ENCODE measurements at regions not wholly inside any gene's neighbourhood (a gene's known extent, or its start where the extent isn't known, plus 50 kb on each side); places are given as distances from the start of the nearest gene placed in this dataset.

DNA sequence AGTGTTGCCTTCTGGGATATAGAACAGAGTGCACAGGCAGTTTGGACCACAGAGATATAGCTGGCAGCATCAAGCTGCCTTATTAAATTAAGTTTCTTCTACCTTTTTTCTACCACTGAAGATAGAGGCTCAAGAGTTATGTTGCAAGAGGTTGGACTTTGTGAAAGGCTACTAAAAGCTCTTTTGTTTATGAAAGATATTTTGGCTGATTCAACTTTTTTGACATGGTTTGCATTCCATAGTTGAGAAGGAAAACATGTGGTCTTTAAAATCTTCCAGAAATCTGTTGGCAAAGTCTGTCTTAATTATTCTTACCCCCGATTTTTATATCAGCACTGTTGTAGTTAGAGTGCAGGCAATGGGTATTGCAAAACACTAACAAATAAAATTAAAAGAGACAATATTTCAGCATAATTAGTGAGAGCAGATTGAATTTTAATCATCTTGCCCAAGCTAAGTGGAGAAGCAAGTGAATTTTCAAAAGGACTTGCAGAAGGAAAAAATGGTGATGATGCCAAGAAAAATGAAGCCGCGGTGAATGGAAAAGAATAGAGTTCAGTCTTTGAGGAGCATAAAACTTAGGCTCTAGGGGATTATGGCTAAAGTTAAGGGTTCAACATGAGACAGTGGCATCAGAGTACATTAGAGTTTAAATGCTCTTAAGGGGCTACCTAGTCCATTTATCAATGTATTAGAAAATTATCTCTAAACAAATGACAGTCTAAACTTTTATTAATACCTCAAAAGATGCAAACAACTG is 450.9 kb upstream of the CNTNAP2 start:
- DNase-seq (ENCODE audit: low spot score), result no peak

DNA sequence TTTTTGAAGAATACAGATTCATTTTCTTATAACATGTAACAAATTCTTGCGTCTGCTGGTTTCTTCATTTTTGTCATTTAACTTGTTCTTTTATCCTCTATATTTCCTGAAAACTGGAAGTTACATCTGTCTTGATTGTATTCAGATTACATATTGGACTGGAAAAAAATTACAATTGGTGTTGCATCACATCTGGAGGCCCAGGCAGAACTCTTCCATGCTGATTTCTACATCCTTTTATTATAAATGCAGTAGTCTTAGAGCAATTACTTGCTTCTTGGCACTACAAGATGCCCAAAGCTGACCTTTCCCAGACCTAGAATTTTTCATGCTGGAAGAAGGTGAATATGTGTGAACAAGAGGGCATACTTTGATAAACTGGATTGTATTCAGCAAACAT is 460.9 kb upstream of the CNTNAP2 start:
- no peak for DNase-seq (ENCODE audit: low spot score)

DNA sequence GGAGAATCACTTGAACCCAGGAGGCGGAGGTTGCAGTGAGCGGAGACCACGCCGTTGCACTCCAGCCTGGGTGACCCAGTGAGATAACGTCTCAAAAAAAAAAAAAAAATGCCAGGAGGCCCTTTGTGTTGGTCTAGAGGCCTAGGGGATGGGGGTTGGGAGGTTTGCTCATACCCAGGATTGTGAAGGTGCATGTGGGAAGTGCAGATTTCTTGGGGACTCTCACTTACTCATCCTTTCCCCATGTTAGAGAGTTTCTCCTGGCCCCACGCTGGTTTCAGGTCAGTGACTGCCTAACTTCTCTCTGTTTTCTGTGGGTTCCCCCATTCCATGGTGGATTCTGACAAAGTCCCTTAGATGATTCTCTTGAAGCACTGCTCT is 471.5 kb upstream of the CNTNAP2 start:
- DNase-seq (ENCODE audit: low spot score), result no peak

DNA sequence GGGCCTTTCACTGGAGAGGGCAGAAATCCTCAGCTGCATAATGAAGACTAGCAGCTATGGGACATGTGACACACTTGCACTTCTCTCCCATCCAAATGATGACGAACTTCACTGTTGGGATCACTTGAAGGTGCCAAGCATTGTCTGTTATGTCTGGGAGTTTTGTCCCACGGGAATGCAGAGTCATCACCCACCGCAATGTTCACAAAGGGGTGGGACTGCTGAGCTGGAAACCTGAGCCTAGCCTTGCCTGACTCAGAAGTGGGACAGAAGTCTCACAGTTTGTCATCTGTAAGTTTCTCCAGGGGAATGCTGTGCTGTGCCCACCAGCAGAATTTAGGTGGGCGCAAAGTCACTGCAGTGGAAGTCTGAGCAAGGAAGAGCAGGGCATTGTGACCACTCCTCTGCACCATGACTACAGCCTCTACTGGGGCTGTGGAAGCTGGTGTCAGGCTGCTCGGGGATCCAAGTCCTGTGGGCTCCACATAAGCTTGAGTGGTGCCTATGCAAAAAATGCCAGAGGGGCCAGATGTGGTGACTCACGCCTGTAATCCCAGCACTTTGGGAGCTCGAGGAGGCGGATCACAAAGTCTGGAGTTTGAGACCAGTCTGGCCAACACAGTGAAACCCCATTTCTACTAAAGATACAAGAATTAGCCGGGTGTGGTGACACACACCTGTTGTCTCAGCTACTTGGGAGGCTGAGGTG is 472.0 kb upstream of the CNTNAP2 start:
- DNase-seq (ENCODE audit: low spot score), result no peak

DNA sequence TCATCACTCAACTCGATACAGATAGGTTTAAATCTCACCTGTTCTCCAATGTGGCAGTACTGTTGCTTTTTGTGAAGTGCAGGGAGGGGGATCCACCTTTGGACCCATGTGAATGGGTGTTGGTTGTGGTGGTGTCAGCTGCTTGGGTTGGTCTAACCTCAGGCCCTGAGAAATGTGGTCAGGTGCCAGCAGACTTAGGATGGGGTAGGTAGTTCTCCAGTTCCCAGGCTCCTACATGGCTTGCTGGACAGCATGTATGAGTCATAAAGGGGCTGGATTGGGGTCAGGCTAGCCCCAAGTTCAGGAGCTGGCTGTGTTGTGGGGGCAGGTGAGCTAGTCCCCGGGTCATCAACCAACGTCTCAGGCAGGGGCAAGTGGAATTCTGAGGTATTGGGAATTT is 472.6 kb upstream of the CNTNAP2 start:
- DNase-seq (ENCODE audit: low spot score), result no peak

DNA sequence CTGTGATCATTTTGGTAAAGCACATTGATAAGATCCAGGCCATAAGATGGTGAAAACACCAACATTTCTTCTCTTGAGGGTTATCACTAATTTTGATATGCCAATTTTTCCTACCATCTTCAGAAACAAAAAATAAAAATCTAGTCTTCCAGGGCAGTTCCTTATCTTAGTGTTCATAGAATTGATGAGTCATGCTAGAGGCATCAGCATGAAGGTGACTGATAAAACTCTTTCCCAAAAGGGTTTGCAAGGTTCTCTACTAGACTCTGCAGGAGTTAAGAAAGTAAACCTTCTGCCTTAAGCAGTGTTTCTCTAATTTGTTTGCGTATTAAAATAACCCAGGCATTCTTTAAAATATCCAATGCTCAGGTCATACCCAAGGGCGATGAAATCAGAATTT is 483.1 kb upstream of the CNTNAP2 start:
- DNase-seq (ENCODE audit: low spot score), result no peak

DNA sequence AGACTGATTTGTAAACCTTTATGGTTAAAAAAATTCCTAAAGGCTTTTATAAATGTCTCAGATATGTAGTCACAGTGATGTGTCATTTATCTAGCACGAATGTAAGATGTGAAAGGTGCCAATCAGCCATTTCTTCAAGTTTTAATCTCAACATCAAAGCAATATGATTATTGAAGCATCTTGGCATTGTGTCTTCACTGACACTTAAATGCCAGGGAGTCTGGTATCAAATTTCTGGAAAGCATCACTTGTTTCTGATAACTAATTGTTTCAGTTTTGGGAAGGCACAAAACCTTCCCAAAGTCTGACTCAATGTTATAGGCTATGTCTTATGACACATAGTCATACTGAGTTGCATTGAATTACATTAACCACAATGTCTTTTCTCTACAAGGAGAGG is 492.0 kb upstream of the CNTNAP2 start:
- DNase-seq (ENCODE audit: low spot score), result no peak

DNA sequence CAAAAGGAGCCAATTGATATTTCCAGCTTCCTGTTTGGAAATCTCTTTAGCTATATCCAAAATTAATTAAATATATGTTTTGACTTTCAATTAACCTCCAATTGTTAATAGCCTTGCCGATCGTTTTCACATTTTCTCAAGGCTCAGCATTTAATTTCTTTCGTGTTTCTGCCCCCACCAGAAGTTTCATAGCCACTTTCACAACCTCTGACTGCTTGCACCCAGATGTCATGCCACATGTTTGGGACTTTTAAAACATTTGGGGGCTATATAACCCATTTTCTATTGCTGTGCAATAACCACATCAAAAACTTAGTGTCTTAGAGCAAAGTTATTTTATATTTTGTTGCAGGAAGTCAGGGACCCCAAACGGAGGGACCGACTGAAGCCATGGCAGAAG is 510.6 kb upstream of the CNTNAP2 start:
- DNase-seq (ENCODE audit: low spot score), result no peak

DNA sequence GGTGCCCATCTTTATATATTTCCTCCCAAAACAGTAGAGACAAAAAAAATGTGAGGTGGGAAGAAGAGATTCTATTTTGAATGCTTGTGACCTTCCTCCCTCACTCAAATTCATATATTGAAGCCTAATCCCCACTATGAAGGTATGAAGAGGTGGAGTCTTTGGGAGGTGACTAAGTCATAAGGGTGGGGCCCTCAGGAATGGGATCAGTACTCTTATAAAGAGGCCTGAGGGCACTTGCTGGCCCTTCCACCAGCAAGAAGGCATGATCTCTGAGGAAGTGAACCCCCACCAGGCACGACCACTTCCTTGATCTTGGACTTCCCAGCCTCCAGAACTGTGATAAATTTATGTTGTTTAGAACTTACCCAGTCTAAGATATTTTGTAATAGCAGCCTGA is 517.2 kb upstream of the CNTNAP2 start:
- no peak for DNase-seq (ENCODE audit: low spot score)

DNA sequence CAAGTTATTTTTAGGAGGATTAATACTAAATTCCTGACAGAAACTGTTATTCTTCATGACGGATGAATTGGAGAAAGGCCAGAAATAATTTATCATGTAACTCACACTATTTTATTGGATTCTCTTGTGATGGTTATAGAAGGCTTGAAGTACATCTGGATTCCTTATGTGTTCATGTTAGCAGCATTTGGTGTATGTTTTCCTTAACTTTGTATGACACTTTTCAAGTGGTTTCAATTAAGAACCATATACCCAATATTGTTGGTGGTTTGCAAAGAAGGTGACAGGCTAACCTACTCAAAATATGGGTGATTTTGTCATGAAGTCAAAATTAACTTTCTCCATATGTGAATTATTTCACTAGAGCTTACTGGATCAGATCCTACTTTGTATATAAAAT is 532.2 kb upstream of the CNTNAP2 start:
- no peak for DNase-seq (ENCODE audit: low spot score)

DNA sequence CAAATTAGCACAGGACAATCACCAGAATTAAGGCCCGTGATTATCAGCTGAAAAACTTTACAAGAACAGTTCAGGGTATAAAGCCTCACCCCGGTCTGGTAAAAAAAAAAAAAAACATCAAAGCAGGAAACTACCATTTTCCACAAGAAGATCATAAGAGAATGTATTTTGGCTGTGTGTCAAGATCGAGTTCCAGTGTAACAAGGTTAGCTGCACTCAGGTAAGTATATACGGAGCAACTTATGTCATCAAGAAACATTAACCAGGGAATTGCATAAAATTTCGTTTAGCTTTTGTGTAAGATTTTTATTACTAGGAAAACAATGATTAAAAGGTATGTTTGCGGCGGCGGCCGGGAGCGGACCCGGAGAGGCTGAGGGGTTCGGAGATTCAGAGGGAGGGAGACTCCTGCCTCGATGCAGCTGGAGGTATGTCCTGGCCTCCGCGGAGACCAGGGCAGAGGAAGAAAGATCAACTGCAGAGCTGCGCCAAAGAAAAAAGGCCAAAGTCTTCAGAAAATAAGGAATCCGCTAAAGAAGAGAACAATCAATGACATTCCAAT is 533.8 kb upstream of the CNTNAP2 start:
- DNase-seq (ENCODE audit: low spot score), result no peak

DNA sequence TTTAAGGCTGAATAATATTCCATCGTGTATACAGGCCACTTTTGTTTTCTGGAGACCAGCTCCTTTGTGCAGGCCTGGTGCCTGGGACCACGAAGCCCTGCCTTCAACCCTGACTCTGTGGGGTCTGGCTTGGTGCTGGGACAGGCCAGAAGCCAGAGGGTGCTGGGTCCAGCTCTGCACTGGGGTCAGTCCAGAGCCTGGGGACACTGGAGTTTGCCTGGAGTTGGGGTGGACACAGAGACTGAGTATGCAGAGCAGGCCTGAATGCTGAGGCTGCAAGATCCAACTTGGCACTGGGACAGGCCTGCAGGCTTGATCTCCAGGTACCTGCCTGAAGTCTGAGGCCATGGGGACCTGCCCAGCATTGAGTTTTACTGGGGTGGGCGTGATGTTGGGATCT is 558.8 kb upstream of the CNTNAP2 start:
- DNase-seq (ENCODE audit: low spot score), result no peak

DNA sequence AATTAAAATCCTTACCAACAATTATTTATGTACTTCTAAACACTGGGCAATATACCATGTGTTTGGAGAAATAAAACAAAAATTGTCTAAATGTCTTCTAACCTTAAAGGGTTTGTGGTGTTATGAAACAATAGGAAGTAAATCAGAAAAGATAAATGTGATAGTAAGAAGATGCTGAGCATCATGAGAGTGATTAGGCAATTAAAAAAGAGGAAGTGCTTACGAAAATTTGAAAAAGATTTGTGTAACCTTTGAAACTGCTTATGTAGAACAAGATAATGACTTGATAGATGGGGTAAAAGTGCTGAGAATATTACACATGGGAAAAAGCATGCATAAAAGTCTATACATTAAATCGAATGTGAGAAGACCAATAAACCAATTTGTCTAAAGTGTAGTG is 573.4 kb upstream of the CNTNAP2 start:
- no peak for DNase-seq (ENCODE audit: low spot score)

DNA sequence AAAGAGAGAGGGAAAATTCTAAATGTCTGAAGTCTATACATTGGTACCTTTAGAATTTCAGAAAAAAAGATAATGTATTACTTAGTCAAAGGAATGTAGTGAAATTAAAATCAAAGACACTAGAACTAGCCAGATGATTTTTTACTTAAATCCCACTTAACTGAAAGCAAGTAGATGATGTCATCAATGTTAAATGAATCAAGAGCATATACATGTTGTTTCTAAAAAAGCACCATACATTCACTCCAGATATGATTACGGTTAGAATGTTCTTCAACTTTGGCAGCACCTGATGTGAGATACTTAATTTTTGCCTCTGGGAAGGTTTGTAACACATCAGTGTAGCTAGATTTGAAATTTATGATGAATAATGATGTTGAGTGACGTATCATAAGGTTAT is 576.7 kb upstream of the CNTNAP2 start:
- DNase-seq (ENCODE audit: low spot score), result no peak

DNA sequence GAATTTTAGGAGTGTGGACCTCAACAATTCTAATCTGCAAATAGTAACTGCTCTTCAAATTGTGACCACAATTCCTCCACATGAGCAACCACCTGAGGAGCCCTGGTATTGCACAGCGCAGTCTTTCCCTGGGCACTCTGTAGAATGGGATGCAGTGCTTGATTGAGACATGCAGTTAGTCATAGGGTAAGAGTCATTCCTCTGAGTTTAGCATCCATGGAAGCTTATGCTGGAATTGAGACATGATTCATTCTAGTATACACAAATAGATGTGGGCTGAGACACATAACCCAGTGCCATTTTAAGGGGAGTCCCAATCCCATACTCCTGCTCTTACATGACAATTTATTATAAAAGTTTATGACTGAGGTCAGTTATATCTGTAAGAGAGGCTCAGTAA is 582.3 kb upstream of the CNTNAP2 start:
- DNase-seq (ENCODE audit: low spot score), result no peak

DNA sequence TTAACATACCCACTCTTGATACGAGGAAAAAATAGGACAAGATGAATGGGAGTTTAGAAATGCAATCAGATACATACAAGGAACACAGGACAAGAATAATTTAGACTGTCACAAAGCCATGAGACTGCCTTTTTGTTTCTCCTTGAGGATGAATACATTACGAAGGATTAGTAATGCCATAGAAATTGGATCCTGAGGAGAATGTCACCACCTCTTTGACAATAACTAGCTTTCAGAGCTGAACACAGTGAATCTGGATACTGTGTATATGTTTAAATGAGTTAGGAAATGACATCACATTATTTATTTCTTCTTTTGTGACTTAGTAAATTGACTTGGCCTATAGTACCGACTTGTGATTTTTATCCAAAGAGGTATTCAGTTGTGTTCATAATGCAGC is 596.3 kb upstream of the CNTNAP2 start:
- DNase-seq (ENCODE audit: low spot score), result no peak

DNA sequence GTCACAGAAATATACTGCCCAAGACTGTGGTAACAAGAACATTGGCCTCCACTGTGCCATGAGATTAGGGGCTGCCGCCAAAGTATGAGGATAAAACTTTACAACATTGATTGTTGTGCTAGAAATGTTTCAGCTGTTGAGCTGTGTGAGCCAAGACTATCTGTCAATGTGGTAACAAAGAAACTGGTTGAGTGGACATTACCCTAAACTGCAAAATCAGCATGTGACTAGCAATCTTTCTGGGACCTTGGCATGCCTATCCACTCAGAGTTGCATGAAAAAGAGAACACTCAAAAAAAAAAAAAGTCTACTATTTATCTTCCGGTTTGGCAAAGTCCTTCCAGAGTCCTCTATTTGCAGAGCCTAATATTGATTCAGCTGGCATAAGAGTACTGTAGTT is 605.6 kb upstream of the CNTNAP2 start:
- no peak for DNase-seq (ENCODE audit: low spot score)

DNA sequence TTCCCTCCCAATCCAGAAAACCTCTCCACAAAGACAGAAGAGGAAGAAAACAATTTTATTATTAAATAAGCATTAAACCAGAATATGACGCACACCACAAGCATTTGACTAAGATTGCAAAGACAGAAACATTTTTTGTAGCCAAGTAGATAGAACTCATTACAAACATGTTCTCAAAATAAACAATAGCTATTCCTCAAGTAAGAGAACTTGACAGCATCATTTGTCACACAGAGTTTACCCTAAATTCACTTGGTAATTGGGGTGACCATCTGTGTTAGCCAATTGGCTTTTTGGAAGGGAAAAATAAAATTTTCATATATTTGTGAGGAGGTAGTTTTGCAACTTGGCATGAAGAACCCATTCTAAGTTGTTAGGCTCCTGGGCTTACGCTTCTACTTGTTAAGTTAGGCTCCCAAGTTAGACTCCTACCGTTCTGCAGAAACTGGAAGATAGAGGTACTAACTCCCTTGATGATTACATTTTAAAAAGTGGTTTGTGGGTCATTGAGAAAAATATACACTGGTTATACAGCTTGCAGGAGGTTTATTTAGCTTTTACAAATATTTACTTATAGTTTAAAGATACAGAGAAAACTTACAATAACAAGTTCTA is 618.6 kb upstream of the CNTNAP2 start:
- no peak for DNase-seq (ENCODE audit: low spot score)

DNA sequence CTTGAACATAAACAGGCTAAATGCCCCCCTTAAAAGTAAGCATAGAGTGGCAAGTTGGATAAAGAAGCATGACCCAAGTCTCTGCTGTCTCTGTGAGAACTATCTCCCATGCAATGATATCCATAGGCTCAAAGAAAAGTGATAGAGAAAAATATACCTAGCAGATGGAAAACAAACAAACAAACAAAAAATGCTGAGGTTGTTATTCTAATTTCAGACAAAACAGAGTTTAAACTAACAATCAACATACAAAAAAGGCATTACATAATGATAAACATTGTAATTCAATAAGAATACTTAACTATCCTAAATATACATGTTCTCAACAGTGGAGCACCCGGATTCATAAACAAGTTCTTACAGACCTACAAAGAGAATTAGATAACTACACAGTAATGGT is 626.2 kb upstream of the CNTNAP2 start:
- no peak for DNase-seq (ENCODE audit: low spot score)

DNA sequence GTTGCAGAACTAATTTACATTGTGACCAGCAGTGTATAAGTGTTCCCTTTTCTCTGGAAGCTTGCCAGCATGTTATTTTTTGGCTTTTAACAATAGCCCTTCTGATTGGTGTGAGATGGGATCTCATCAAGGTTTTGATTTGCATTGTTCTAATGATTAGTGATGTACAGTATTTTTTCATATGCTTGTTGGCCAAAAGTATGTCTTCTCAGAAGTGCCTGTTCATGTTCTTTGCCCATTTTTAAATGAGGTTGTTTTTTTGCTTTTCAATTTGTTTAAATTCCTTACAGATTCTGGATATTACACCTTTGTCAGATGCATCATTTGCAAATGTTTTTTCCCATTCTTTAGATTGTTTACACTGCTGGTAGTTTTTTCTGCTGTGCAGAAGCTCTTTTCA is 627.0 kb upstream of the CNTNAP2 start:
- DNase-seq (ENCODE audit: low spot score), result no peak

DNA sequence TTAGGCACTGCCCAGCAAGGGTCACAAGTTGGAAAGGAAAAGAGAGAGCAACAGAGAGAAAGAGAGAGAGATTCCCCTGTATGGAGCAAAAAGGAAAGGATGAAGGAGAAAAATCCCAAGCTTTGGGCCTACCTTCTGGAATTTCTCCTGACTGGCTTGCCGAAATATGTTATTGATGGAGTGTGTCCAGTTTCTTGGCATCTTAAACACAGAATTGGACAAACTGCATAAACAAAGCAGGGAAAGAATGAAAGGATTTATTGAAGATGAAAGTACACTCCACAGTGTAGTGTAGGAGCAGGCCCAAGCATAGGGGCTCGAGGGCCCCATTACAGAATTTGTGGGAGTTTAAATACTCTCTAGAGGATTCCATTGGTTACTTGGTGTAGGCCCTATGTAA is 627.8 kb upstream of the CNTNAP2 start:
- DNase-seq (ENCODE audit: low spot score), result no peak

DNA sequence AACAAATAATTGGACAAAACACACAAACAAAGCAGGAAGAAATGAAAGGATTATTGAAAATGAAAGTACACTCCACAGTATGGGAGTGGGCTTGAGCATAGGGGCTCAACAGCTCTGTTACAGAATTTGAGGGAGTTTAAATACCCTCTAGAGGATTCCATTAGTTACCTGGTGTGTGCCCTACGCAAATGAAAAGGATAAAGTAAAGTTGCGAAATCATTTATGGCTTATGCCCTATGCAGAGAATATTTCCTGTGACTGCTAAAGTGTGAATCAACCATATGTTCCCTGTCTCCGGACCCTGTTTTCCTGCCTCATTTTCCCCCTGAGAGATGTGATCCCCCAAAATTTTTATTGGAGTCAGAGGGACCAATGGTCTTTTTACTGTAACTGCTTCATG is 634.6 kb upstream of the CNTNAP2 start:
- no peak for DNase-seq (ENCODE audit: low spot score)

DNA sequence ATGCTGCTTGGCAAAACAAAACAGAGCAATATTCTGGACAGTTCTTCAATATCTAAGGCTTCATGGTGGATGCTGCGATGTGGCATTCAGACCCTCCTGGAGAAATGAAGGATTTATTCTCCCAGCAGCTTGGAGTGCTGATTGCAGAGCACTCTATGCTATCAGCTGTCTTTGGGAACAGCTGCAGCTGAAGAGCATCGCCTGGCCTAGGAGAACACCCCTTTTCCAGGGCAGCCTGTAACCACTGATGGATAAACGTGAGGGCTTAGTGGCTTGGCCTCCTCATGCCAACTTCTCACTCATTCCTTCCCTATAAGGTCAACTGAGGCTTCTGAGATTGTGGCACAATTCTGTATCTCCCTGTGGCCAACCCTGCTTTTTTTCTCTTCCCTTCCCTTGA is 638.1 kb upstream of the CNTNAP2 start:
- DNase-seq (ENCODE audit: low spot score), result no peak
